Stimulated activated CD4-positive, alpha-beta T cell treated with anti-CD3 and anti-CD28 coated beads, Interleukin-1b, Interleukin-23, amount 100 ng/mL, for 24 hours (primary cell): ENCODE measurements at regions not wholly inside any gene's neighbourhood (a gene's known extent, or its start where the extent isn't known, plus 50 kb on each side); places are given as distances from the start of the nearest gene placed in this dataset.
"Not testable (repeated sequence)": the region's sequence is repeated elsewhere in the genome, so short reads cannot be mapped to it uniquely, and the experiment has no call there.

Experiments used
- DNase-seq, 4 experiments: peaks; one replicate each; pipeline ENCODE4 v3.0.0-alpha.2; 2020; ENCODE audit warnings: low read depth in 4 of 4, low spot score in 1 of 4

DNA sequence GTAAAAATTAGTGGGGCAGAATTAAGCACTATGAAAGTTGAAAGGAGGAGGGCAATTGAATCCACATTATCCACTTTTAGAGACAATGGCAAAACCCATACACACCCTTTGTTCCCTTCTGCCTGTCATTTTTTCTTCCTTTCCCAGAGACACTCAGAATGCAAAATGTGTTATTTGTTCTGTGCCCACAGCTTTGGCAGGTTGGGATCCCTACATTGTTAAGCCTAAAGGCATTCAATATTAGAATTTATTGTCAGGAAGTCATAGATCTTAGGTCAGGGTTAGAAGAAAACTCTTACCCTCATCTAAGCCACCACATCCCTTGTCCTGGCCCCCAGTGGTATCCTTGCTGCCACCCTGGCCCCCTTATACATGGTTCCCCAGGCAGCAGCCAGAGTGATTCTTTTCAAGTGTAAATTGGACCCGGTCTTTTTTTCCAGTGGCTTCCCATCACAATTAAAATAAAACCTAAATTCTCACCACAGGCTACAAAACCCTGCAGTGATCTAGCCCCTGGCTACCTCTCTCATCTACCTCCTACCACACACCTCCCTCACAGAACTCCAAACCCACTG lies 470.1 kb upstream of the ATP11B start:
- no peak for DNase-seq

GRCh38 chr3:182323898-182324297 lies 469.4 kb upstream of the ATP11B start:
- DNase-seq = no peak

DNA sequence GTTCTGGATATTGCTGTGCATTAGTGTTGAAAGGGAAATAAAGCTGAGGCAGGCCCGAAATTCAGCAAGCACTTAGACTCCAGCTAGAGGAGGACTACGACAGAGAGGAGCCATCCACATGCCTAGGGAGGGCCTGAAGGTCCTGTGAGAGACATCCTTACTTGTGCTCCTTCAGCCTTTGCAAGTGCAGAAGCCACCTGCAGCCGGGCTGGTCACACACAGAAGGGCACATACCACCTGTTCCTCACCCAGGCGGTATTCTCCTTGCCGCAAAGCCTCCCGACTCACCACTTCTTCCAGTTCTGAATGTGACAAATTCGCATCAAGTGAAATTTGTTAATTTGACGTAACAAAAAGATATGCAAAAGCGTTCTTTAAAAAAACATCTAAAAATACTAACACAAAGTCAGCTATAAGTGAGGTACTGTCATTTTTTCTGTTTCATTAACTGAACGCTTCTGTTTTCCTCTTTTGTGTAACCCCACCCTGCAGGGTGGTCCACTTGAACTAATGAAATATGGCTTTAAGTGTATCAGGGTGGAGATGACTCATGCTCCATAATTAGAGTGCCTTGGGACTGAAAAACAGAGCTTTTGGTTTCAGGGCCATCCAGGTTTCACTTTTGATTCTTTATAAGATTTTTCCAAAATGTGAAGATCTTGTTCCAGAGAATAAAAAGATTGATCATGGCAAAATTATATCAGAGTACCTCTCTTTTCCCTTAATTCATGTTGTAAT lies 467.9 kb upstream of the ATP11B start:
- no peak for DNase-seq

DNA sequence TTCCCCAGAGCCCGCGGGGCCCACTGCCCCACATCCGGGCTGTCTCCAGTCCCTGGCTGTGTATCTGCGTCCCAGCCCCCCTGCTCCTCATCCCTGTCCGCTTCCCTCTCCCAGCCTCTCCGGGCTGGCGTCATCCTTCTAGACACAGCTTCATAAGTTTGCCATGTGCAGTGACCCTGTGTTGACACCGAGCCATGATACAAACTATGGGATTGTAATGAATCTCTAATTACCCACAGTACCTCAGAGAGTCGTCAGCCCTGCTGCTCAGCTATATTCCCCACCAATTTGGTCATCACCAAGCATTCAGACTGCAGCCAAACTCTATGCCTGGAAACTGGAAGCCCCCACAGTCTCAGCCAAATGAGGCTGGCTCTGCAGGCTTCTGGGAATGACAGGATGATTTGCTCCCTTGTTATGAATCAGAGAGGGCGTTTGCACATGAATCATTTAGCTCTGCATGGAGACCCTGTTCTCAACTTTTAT lies 466.1 kb upstream of the ATP11B start:
- DNase-seq = no peak

GRCh38 chr3:182330646-182331045 lies 462.7 kb upstream of the ATP11B start:
- DNase-seq = no peak

DNA sequence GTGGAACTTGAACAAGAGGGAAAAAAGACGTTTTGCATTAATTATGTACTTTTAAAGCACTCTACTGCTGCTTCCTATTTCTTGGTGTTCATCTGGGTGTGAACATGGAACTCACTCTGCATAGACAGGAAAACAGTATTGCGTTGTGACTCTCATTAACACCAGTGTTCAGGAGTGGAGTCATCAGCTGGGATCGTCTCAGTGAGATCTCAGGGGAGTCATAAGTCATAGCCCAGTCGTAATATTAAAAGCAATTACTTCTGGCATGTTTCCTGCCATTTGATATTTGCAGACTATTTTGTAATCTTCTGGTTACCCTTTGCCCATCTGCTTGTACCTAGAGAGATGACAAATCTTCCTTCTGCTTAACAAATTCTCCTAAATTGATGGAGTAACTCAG lies 462.0 kb upstream of the ATP11B start:
- DNase-seq = no peak

- DNase-seq = no peak
These were observed 451.1 kb upstream of the ATP11B start for GRCh38 chr3:182342252-182342651.

DNA sequence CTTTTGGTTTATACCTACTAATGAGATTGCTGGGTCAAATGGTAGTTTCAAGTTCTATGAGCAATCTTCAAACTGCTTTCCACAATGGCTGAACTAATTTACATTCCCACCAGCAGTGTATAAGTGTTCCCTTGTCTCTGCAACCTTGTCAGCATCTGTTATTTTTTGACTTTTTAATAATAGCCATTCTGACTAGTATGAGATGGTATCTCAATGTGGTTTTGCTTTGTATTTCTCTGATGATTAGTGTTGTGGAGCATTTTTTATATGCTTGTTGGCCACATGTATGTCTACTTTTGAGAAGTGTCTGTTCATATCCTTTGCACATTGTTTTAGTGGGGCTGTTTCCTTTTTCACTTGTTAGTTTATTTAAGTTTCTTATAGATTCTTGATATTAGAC lies 449.3 kb upstream of the ATP11B start:
- DNase-seq = not testable (repeated sequence)

DNA sequence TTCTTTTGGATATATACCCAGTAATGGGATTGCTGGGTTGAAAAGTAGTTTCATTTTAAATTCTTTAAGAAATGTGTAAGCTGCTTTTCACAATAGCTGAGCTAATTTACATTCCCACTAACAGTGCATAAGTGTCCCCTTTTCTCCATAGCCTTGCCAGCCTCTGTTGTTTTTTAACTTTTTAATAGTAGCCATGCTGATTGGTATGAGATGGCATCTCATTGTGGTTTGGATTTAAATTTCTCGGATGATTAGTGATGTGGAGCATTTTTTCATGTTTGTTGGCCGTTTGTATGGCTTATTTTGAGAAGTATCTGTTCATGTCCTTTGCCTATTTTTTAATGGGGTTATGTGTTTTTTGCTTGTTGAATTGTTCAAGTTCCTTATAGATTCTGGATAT lies 444.3 kb upstream of the ATP11B start:
- DNase-seq = no peak

GRCh38 chr3:182349951-182350517 lies 443.3 kb upstream of the ATP11B start:
- no peak for DNase-seq

DNA sequence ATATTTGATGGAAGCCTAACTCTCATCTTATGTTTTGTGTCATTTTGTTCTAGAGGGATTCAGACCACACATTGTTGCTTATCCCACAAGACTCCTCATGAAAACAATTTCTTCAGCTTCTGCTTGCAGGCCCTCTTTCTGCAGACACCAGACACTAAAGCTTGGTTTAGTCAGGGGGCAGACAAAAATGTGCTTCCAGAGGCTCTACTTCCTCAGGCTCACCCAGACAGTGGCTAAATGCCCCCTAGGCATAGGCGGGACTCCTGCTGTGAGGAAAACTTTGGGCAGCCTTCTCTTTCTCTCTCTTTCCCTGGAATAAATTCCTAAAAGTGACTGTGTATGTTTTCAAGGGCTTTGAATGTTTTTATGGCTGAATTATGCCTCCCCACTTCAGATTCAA lies 435.4 kb upstream of the ATP11B start:
- no peak for DNase-seq

GRCh38 chr3:182364323-182364722 lies 429.0 kb upstream of the ATP11B start:
- no peak for DNase-seq

DNA sequence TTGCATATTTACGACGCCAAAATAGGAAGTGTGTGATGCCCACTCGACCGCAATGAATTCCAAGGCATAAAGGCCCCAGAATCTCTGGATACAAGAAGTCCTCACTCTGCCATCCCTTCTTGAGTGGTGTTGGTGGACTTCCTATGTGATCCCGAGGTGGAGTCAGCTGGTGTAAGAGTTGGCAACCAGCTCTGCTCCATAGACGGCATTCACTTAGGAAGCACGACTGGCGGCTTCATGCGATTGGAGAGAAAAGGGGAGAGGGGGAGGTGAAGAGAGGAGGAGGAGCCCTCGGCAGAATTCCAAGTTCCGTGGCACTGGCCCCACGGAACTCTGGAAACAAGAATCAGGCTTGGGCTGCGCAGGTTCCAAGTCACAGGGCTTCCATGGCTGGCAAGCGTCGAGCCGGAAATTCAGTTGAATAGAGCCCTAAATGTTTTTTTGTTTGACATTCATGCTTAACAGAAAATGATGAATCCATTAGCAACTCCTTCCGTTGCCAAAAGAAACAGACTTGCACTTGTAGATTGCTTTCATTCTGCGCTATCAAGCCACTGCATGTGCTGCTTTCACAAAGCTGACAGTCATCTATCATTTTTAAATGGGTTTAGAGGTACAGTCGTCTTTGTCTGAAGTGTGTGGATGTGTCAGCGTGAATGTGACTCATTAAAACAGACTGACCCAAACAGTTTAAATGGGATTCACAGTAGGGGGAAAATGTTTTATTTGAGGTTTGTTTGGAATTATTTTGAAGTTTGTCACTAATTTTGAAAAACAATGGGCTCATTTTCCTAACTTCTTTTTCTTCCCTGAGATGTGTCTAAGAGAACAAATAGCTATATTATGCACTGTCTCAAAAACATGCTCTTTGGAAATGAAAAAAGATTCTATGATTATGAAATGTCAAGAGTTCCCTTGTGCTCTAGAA lies 428.3 kb upstream of the ATP11B start:
- no peak for DNase-seq

GRCh38 chr3:182366746-182367145 lies 426.6 kb upstream of the ATP11B start:
- no peak for DNase-seq

DNA sequence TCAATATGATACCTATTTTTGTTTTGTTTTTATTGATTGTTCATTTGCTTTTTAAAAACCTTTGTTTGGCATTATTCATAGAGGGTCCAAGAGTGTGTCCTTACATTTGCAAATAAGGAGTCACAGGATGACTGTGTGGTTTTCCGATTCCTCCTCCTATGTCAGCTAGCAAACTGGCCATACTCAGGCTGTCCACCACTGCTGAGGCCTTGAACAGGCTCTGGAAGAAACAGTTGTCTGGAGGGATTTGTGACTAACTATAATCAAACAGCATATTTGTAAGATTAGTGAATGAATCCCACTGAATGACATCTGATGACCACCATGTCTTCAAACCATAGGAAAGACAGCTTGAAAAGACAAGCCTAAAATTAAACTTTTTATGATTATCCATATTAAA lies 423.4 kb upstream of the ATP11B start:
- no peak for DNase-seq

DNA sequence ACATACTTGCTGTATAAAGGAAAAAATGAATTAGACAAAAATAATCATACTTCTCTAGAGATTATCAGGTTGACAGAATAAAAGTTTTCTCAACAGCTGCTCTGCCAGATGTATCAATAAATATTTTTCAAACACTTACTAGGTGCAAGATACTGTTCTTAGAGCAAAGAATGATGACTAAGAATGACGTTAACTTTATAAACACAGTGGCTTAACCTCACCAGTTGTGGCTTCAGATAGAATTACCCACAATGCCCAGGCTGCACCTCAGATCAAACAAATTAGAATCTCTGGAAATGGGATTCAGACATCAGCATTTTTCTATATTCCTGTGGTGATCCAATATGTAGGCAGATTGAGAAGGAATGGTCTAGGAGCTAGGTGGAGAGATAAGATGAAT lies 422.4 kb upstream of the ATP11B start:
- DNase-seq = no peak

- DNase-seq = no peak
These were observed 417.4 kb upstream of the ATP11B start for GRCh38 chr3:182375916-182376315.

DNA sequence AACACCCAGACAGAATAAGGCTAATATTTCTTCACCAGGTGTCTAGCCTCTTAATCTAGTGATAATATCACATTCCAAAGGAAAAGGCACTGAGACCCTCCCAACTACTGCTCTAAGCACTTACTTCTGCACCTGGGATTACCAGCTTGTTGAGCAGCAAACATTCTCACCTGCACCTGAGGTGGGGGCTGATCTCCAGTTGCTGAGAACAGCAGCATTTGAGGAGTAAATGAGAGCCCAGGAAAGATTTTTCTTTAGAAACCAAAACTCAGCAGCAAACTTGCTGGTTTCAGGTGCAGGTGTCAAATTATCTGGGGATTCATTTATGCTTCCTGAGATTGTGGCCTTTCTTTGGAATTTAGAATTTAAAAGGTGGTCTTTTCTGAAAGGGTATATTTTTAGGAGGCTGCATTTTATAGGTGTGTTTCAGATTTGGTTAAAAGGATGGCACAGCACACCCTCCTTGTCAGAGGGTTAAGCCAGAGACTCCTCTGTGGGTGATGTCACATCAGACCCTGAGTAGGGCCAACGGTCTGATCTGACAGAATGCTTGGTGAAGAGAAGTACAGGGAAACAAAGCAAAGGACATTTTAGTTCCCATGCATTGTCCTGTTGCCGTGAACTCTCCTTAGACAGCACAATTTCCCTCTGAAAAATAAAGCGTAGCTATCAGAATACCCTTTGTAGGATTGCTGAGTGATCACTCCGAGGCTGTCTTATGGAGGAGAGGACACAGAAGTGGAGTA lies 411.0 kb upstream of the ATP11B start:
- DNase-seq = no peak

DNA sequence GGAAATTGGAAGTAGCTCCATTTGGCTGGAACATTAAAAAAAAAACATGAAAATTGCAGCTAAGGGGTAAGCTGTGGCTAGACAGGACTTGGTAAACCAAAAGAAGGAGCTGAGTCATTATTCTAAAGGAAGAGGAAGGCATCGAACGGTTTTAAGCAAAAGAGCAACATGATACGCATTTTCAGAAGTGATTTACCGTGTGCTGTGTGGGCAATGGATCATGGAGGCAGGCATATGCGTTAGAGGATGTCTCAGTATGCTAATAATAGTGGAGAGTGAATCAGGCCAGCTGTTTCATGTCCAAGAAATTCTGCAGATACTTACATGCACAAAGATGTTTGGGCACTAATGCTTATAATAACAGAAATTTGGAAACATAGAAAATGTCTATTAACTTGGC lies 409.1 kb upstream of the ATP11B start:
- DNase-seq = no peak

- DNase-seq = no peak
These were observed 407.9 kb upstream of the ATP11B start for GRCh38 chr3:182385356-182385755.

GRCh38 chr3:182388506-182388905 lies 404.8 kb upstream of the ATP11B start:
- no peak for DNase-seq
